ENCODE measurements at regions not wholly inside any gene's neighbourhood (a gene's known extent, or its start where the extent isn't known, plus 50 kb on each side); places are given as distances from the start of the nearest gene placed in this dataset.

DNA sequence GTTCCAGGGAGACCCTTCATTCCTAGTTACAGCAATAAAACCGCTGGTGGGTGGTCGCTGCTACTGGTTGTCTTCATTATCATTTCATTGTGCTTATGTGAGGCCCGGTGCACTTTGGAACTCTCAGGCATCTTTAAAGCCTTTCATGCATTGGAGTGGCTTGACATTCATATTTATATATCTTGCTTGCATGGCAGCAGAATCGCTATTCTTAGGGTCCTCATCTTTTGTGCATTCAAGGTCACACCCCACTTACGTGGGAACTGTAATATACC is 110.1 kb downstream of the ZBTB18 start:
- TF ChIP-seq, protein P1, sequence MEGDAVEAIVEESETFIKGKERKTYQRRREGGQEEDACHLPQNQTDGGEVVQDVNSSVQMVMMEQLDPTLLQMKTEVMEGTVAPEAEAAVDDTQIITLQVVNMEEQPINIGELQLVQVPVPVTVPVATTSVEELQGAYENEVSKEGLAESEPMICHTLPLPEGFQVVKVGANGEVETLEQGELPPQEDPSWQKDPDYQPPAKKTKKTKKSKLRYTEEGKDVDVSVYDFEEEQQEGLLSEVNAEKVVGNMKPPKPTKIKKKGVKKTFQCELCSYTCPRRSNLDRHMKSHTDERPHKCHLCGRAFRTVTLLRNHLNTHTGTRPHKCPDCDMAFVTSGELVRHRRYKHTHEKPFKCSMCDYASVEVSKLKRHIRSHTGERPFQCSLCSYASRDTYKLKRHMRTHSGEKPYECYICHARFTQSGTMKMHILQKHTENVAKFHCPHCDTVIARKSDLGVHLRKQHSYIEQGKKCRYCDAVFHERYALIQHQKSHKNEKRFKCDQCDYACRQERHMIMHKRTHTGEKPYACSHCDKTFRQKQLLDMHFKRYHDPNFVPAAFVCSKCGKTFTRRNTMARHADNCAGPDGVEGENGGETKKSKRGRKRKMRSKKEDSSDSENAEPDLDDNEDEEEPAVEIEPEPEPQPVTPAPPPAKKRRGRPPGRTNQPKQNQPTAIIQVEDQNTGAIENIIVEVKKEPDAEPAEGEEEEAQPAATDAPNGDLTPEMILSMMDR (IDR thresholded peaks at IDR 0.05; ENCODE audit: insufficient read depth in 1 of 2, low read depth in 1 of 2, low read length in 1 of 2, severe bottlenecking in 1 of 2, unreplicated experiment in 1 of 2): no peak
- no peak overlapping the region for H3K4me3 ChIP-seq (ENCODE audit: low read depth, low read length)
- BruUV-seq (replicated peaks): no TSS peak
- peaks cover 7% of the 10 kb centered on the region for H3K4me1 Mint-ChIP-seq (ENCODE audit: low read depth, unreplicated experiment)
- peaks cover 34% of the 10 kb centered on the region for H3K4me1 ChIP-seq
- H3K36me3 ChIP-seq (ENCODE audit: control insufficient read depth, insufficient read depth, low read length): no peaks in the 10 kb centered on the region
- H3K4me3 Mint-ChIP-seq (ENCODE audit: unreplicated experiment): no peak overlapping the region
- H3K27me3 Mint-ChIP-seq (ENCODE audit: insufficient read depth, unreplicated experiment): no peaks in the 10 kb centered on the region
- no peaks in the 10 kb centered on the region for H3K27me3 ChIP-seq (replicated peaks; ENCODE audit: control insufficient read depth, insufficient read depth, low read length)
- ChIA-PET CTCF (no interaction called here), POLR2A (no interaction called here)
- H3K9me3 Mint-ChIP-seq (ENCODE audit: unreplicated experiment): peaks cover 18% of the 10 kb centered on the region
- DNase-seq: no peak
- H3K36me3 Mint-ChIP-seq (ENCODE audit: insufficient read depth, unreplicated experiment): no peaks in the 10 kb centered on the region
- intact Hi-C loops (cut with micrococcal nuclease; ENCODE audit: unreplicated experiment): loop anchor here (5.0 kb wide), 1 partner anchor 111 kb away; no protein-coding TSS in a partner anchor
- no peak overlapping the region for H3K27ac Mint-ChIP-seq (ENCODE audit: unreplicated experiment)
- no peaks in the 10 kb centered on the region; the same call in 1 of the 2 replicates for H3K9me3 ChIP-seq

DNA sequence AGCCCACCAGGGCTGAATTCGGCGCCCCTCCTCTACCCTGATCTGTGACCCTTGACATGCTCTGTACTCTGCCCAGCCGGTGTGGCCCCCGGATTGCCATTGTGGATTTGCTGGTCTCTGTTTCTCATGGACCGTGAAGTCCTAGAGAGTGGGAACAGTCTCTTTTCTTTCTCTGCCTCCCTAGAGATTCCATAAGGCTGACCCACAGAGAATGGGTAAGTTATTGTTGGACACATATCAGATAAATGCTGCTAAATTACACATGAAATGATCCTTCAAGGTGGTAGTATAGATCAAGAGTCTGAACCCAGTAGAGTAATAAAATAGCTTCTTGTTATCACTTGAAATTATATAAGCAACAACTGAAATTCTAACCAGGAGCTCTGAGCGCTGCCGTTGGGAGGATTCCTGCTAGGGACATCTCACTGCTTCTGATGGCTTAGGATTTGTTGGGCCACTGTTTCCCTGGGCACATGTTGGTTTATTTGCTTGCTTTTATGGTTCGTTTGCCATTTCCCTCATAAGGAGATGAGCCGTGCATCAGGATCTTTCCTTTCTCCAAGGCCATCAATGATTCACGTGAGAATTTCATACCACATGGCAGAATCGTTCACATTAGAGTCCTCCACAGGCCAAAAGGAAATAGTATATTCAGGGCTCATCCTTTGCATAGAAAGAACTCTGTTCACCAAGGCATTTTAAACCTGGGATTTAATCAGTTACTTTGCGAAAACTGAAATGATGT is 111.9 kb downstream of the ZBTB18 start:
- H3K27ac Mint-ChIP-seq (ENCODE audit: unreplicated experiment): no peak overlapping the region
- DNase-seq: no peak
- no peaks in the 10 kb centered on the region for H3K27me3 Mint-ChIP-seq (ENCODE audit: insufficient read depth, unreplicated experiment)
- no peaks in the 10 kb centered on the region for H3K36me3 Mint-ChIP-seq (ENCODE audit: insufficient read depth, unreplicated experiment)
- peaks cover 18% of the 10 kb centered on the region for H3K9me3 Mint-ChIP-seq (ENCODE audit: unreplicated experiment)
- CTCF ChIA-PET: no interaction called here
- Histone ChIP-seq H3K36me3 (ENCODE audit: control insufficient read depth, insufficient read depth, low read length) (no peaks in the 10 kb centered on the region), H3K9me3 (no peaks in the 10 kb centered on the region; the same call in 1 of the 2 replicates), H3K4me3 (ENCODE audit: low read depth, low read length) (no peak overlapping the region), H3K27me3 (replicated peaks; ENCODE audit: control insufficient read depth, insufficient read depth, low read length) (no peaks in the 10 kb centered on the region), H3K4me1 (peaks cover 34% of the 10 kb centered on the region)
- TF ChIP-seq, protein P1 (IDR thresholded peaks at IDR 0.05; ENCODE audit: insufficient read depth in 1 of 2, low read depth in 1 of 2, low read length in 1 of 2, severe bottlenecking in 1 of 2, unreplicated experiment in 1 of 2): no peak
- no peak overlapping the region for H3K4me3 Mint-ChIP-seq (ENCODE audit: unreplicated experiment)
- BruUV-seq (replicated peaks): no TSS peak
- POLR2A ChIA-PET: no interaction called here
- peaks cover 7% of the 10 kb centered on the region for H3K4me1 Mint-ChIP-seq (ENCODE audit: low read depth, unreplicated experiment)
- intact Hi-C loops (cut with micrococcal nuclease; ENCODE audit: unreplicated experiment): loop anchor here (5.0 kb wide), 1 partner anchor 109 kb away; no protein-coding TSS in a partner anchor

DNA sequence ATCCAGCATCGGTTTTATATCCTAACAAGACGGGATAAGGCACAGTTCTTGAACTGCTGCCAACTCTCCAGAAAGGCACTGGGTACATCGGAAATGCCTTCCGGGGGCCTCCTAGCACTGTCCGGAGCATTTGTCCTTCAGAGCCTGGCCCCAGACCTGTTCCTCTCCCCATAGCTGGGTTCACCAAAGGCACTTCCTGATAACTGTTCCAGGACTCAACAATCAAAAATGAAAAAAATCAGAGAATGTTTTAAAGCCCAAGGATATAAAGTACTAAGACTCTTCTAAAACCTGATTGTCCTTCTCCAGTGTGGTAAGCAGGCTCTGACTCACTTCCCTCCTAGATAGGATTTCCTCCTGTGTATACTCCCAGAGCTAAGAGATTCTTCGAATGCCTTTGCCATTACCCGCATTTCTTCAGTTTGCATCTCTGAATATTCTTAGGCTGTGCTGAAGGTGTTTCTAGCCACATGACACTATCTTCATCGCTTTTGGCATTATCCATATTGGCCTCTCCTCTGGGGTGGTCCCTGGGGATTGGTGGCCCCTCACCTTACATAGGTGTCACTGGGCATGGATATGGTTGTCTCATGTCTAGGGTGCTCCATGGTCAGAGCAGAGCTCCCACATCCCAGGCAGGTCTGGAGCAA is 112.9 kb downstream of the ZBTB18 start:
- Histone ChIP-seq H3K4me3 (ENCODE audit: low read depth, low read length) (no peak overlapping the region), H3K27me3 (replicated peaks; ENCODE audit: control insufficient read depth, insufficient read depth, low read length) (no peaks in the 10 kb centered on the region), H3K4me1 (peaks cover 34% of the 10 kb centered on the region), H3K36me3 (ENCODE audit: control insufficient read depth, insufficient read depth, low read length) (no peaks in the 10 kb centered on the region), H3K9me3 (no peaks in the 10 kb centered on the region; the same call in 1 of the 2 replicates)
- no TSS peak for BruUV-seq (replicated peaks)
- Mint-ChIP-seq H3K27ac (ENCODE audit: unreplicated experiment) (no peak overlapping the region), H3K36me3 (ENCODE audit: insufficient read depth, unreplicated experiment) (no peaks in the 10 kb centered on the region), H3K4me3 (ENCODE audit: unreplicated experiment) (no peak overlapping the region), H3K4me1 (ENCODE audit: low read depth, unreplicated experiment) (peaks cover 7% of the 10 kb centered on the region), H3K27me3 (ENCODE audit: insufficient read depth, unreplicated experiment) (no peaks in the 10 kb centered on the region), H3K9me3 (ENCODE audit: unreplicated experiment) (peaks cover 18% of the 10 kb centered on the region)
- CTCF ChIA-PET: interaction anchor here (1.0 kb wide), 1 partner anchor 135 kb away, joined by 3 read pairs; no protein-coding TSS in a partner anchor
- POLR2A ChIA-PET: no interaction called here
- DNase-seq: peak in 1 of 2 experiments; percentile 48
- TF ChIP-seq, protein P1 (IDR thresholded peaks at IDR 0.05; ENCODE audit: insufficient read depth in 1 of 2, low read depth in 1 of 2, low read length in 1 of 2, severe bottlenecking in 1 of 2, unreplicated experiment in 1 of 2): no peak
- intact Hi-C loops (cut with micrococcal nuclease; ENCODE audit: unreplicated experiment): loop anchor here (5.0 kb wide), 1 partner anchor 108 kb away; no protein-coding TSS in a partner anchor

Measured in Caco-2 (cell line).